ENCODE measurements at regions not wholly inside any gene's neighbourhood (a gene's known extent, or its start where the extent isn't known, plus 50 kb on each side); places are given as distances from the start of the nearest gene placed in this dataset.

- no peak overlapping the region for H3K27ac Mint-ChIP-seq
- H3K27me3 Mint-ChIP-seq: no peaks in the 10 kb centered on the region
- H3K4me3 Mint-ChIP-seq: no peak overlapping the region
- no peaks in the 10 kb centered on the region for H3K4me1 Mint-ChIP-seq
- no peaks in the 10 kb centered on the region for H3K9me3 Mint-ChIP-seq
- no peaks in the 10 kb centered on the region for H3K36me3 Mint-ChIP-seq
Observed at GRCh38 chr3:117910820-117911521, 1123.7 kb downstream of the IGSF11 start.

DNA sequence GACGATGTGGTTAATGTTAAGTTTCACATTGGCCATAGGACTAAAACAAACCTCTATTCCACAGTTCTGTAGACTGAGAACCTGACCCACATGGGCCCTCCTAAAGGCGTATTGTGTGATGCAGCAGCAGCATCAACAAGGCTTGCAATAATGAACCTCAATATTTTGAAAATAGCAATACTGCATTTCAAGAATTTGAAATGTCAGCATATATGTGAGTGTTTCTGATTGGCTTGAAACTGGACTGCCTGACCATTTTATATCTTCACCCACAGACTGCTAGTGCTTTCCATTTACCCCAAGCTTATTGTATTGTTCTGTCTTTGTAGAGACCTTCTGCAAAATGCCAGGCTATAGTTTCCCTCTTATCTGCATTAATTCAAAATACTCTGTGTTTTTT lies 1122.3 kb downstream of the IGSF11 start:
- H3K4me1 Mint-ChIP-seq: no peaks in the 10 kb centered on the region
- H3K27ac Mint-ChIP-seq: no peak overlapping the region
- H3K27me3 Mint-ChIP-seq: no peaks in the 10 kb centered on the region
- no peaks in the 10 kb centered on the region for H3K9me3 Mint-ChIP-seq
- no peaks in the 10 kb centered on the region for H3K36me3 Mint-ChIP-seq
- H3K4me3 Mint-ChIP-seq: no peak overlapping the region

DNA sequence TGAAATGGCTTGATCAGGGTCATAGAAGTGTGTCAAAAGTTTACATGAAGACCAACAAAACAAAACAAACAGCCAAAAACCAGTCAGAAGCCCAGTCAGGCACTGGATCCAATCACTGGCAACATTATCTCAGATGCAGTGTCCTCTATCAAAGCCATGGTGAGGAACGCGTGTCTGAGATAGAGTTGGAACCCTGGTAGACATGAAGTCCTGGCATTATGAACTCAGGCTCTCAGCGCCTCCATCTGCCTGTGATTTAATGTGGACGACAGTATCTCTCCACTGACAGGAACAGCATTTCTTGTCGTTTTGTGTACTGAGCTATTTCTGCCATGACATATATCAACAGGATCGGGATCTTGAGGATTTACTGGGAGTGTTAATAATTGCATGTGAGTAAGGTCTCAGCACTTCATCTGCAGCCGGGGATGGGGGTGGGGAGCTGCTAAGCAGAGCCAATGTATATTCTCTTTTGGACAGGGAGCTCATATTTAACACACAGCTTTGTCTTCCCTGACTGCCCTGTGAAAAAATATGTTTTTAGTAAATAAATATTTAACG lies 1120.0 kb downstream of the IGSF11 start:
- no peaks in the 10 kb centered on the region for H3K4me1 Mint-ChIP-seq
- H3K27ac Mint-ChIP-seq: no peak overlapping the region
- no peaks in the 10 kb centered on the region for H3K36me3 Mint-ChIP-seq
- H3K4me3 Mint-ChIP-seq: no peak overlapping the region
- no peaks in the 10 kb centered on the region for H3K9me3 Mint-ChIP-seq
- H3K27me3 Mint-ChIP-seq: no peaks in the 10 kb centered on the region

DNA sequence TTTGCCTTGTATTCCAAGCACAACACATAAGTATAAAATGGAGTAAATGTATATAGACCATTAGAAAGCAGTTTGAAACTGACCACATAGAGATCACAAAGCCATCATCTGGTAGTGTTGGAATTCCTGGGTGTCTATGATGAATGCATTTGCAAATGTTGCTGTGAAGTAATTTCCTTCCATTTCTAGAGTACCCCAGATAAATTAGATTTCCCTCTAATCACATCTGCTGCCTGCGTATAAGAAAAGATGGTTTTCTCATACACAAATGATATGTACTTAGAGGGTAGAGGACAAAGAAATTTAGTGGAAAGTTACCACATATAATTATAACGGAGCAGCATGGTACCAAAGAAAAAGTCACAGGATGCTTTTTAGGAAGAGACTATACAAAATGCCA lies 1117.8 kb downstream of the IGSF11 start:
- no peaks in the 10 kb centered on the region for H3K9me3 Mint-ChIP-seq
- no peak overlapping the region for H3K4me3 Mint-ChIP-seq
- H3K36me3 Mint-ChIP-seq: no peaks in the 10 kb centered on the region
- H3K27ac Mint-ChIP-seq: no peak overlapping the region
- no peaks in the 10 kb centered on the region for H3K27me3 Mint-ChIP-seq
- H3K4me1 Mint-ChIP-seq: no peaks in the 10 kb centered on the region

GRCh38 chr3:117919621-117920020 lies 1115.0 kb downstream of the IGSF11 start:
- no peak overlapping the region for H3K27ac Mint-ChIP-seq
- H3K4me1 Mint-ChIP-seq: no peaks in the 10 kb centered on the region
- no peak overlapping the region for H3K4me3 Mint-ChIP-seq
- H3K9me3 Mint-ChIP-seq: peaks cover 0 to 2% (median 0%) of the 10 kb centered on the region in 3 donors
- no peaks in the 10 kb centered on the region for H3K27me3 Mint-ChIP-seq
- H3K36me3 Mint-ChIP-seq: no peaks in the 10 kb centered on the region

- no peak overlapping the region for H3K27ac Mint-ChIP-seq
- H3K27me3 Mint-ChIP-seq: no peaks in the 10 kb centered on the region
- no peaks in the 10 kb centered on the region for H3K36me3 Mint-ChIP-seq
- no peaks in the 10 kb centered on the region for H3K4me1 Mint-ChIP-seq
- peaks cover 0 to 2% (median 0%) of the 10 kb centered on the region in 3 donors for H3K9me3 Mint-ChIP-seq
- no peak overlapping the region for H3K4me3 Mint-ChIP-seq
Observed at GRCh38 chr3:117920253-117920898, 1114.3 kb downstream of the IGSF11 start.

GRCh38 chr3:117921411-117921810 lies 1113.2 kb downstream of the IGSF11 start:
- H3K36me3 Mint-ChIP-seq: no peaks in the 10 kb centered on the region
- no peak overlapping the region for H3K27ac Mint-ChIP-seq
- no peaks in the 10 kb centered on the region for H3K27me3 Mint-ChIP-seq
- H3K4me3 Mint-ChIP-seq: no peak overlapping the region
- no peaks in the 10 kb centered on the region for H3K4me1 Mint-ChIP-seq
- H3K9me3 Mint-ChIP-seq: peaks cover 0 to 2% (median 0%) of the 10 kb centered on the region in 3 donors

GRCh38 chr3:117922039-117922438 lies 1112.6 kb downstream of the IGSF11 start:
- Mint-ChIP-seq H3K4me1 (no peaks in the 10 kb centered on the region), H3K27me3 (no peaks in the 10 kb centered on the region), H3K9me3 (peaks cover 0 to 2% (median 0%) of the 10 kb centered on the region in 3 donors), H3K36me3 (no peaks in the 10 kb centered on the region), H3K27ac (no peak overlapping the region), H3K4me3 (no peak overlapping the region)

- no peaks in the 10 kb centered on the region for H3K27me3 Mint-ChIP-seq
- no peak overlapping the region for H3K27ac Mint-ChIP-seq
- peaks cover 0 to 2% (median 0%) of the 10 kb centered on the region in 3 donors for H3K9me3 Mint-ChIP-seq
- H3K4me1 Mint-ChIP-seq: no peaks in the 10 kb centered on the region
- no peaks in the 10 kb centered on the region for H3K36me3 Mint-ChIP-seq
- H3K4me3 Mint-ChIP-seq: no peak overlapping the region
Observed at GRCh38 chr3:117926819-117927218, 1107.8 kb downstream of the IGSF11 start.

DNA sequence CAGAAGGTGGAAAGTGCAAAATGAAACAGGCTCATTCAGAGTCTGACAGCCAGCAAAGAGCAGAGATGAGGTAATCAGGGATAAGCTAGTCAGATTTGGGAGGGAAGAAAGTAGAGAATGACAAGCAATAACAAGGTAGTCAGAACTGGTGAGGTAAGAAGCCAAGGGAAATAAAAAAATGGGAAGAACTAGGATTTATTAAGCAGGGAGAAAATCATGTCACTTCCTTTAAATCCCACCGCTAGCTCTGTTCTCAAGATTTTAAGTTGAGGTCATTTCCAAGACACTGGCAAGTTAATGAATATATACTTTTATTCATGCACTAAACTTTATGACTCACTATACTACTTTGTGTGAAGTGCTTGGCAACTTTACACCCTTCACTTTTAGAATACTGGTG lies 1106.8 kb downstream of the IGSF11 start:
- Mint-ChIP-seq H3K27ac (no peak overlapping the region), H3K4me3 (no peak overlapping the region)

DNA sequence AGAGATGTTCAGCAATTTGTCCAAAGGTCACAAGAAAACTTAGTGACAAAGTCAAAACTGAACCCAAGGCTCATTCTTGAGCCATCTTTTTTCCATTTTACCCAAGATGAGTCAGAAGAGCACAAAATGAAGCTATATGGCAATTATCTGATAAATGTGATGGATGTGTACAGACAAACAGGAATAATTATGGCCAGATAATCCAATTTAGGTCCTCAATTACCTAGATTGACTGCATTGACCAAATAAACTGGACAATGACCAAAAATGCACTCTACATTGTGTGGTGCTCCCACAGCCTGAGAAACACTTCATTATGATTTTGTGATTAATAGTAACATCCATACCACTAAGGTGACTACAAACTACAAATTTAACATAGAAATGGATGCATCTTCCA lies 1105.8 kb downstream of the IGSF11 start:
- H3K4me1 Mint-ChIP-seq: no peaks in the 10 kb centered on the region
- H3K4me3 Mint-ChIP-seq: no peak overlapping the region
- no peaks in the 10 kb centered on the region for H3K27me3 Mint-ChIP-seq
- H3K36me3 Mint-ChIP-seq: no peaks in the 10 kb centered on the region
- no peak overlapping the region for H3K27ac Mint-ChIP-seq
- H3K9me3 Mint-ChIP-seq: no peaks in the 10 kb centered on the region

More for the DNA sequence above, 1106.8 kb downstream of the IGSF11 start:
- Mint-ChIP-seq H3K27me3 (no peaks in the 10 kb centered on the region), H3K4me1 (no peaks in the 10 kb centered on the region), H3K9me3 (no peaks in the 10 kb centered on the region), H3K36me3 (no peaks in the 10 kb centered on the region)

DNA sequence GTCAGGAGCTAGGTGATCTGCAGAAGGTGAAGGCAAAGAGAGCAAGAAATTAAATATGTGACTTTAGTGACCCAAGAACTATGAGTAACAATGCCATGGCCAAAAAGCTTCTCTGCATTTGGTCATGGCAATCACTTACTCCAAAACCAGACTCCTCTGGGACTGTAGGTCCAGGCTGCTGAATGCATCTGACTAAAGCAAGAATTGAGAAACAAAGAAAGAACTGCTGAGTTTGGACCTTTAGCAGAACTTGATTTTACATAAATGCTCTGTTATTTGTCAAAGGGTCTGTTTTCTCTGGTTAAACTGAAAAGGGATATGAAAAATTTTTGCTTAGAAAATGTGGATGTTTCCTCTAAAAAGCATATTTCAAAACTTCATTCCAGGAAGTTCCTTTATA lies 1102.2 kb downstream of the IGSF11 start:
- Mint-ChIP-seq H3K9me3 (peaks cover 0 to 3% (median 0%) of the 10 kb centered on the region in 3 donors), H3K27me3 (no peaks in the 10 kb centered on the region), H3K4me3 (no peak overlapping the region), H3K27ac (no peak overlapping the region), H3K4me1 (no peaks in the 10 kb centered on the region), H3K36me3 (no peaks in the 10 kb centered on the region)

DNA sequence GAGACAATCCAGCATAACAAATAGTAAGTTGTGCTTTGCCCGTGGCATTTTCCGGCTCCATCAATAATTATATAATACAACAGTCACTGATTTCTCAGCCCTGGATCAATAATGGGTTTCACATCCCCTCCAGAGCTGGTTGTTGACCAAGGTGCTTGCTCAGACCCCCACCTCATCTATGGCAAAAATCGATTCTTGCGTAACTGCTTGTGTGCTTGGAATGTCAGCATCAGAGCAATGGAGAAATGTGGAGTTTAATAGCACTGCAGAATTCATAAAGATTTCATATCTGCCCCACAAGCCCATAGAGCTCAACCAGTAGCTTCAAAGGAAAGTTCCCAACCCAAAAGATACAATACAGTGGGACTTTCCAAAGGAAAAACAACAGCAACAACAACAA lies 1098.5 kb downstream of the IGSF11 start:
- no peaks in the 10 kb centered on the region for H3K4me1 Mint-ChIP-seq
- H3K27ac Mint-ChIP-seq: no peak overlapping the region
- no peak overlapping the region for H3K4me3 Mint-ChIP-seq
- H3K9me3 Mint-ChIP-seq: peaks cover 0 to 11% (median 3%) of the 10 kb centered on the region in 3 donors
- no peaks in the 10 kb centered on the region for H3K27me3 Mint-ChIP-seq
- no peaks in the 10 kb centered on the region for H3K36me3 Mint-ChIP-seq

DNA sequence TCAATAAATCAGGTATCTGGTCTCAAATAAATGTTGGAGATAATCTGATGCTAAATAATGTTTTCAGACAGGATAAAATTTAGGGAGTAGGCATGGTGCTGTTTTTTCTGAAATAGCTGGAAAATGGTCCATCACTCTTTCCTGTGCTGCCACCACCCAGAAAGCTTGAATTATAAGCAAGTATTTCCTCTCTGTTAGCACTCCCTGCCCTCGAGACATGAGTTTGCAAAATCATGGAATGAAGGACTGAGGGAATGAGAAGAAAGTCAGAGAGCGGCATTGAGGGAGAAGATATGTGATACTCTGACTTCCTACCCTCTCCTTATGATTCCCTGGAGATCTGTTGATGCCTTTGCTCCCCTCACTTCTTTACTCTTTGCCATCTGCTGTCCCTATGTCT lies 1095.7 kb downstream of the IGSF11 start:
- Mint-ChIP-seq H3K36me3 (no peaks in the 10 kb centered on the region), H3K27ac (no peak overlapping the region), H3K4me3 (no peak overlapping the region), H3K4me1 (no peaks in the 10 kb centered on the region), H3K27me3 (no peaks in the 10 kb centered on the region), H3K9me3 (peaks cover 0 to 11% (median 3%) of the 10 kb centered on the region in 3 donors)

DNA sequence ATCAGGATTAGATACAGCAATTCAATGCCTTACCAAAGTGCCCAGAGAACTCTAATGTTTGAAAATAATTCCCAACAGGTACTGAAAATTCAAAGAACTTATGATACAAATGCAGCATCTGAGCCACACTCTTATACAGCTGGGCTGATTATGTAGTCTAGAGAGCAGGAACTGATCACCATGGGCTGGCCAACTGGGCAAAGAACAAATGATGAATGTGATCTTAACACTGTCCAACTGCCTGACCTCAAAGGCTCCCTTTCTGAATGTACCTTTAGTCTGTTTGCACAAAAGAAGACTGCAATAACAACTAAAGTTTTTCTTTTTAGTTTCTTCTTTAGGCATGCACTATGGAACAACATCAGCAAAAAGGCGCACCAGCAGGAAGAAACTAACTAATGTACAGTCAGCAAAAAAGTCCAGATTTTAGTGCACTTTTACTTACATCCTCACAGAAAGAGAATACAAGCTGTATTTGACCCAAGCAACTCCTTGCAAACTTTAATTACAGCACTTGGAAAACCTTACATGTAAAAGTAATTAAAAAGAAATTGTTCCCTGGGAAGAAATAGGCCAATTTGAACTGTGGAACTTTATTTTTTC lies 1095.1 kb downstream of the IGSF11 start:
- Mint-ChIP-seq H3K36me3 (no peaks in the 10 kb centered on the region), H3K27ac (no peak overlapping the region), H3K4me1 (no peaks in the 10 kb centered on the region), H3K9me3 (peaks cover 0 to 11% (median 3%) of the 10 kb centered on the region in 3 donors), H3K4me3 (no peak overlapping the region), H3K27me3 (no peaks in the 10 kb centered on the region)

Measured in IgD-negative memory B cell (primary cell).